Bronchial epithelial cell (primary cell): ENCODE measurements at regions not wholly inside any gene's neighbourhood (a gene's known extent, or its start where the extent isn't known, plus 50 kb on each side); places are given as distances from the start of the nearest gene placed in this dataset.

Source experiments
- DNase-seq: peaks from one replicate; pipeline ENCODE4 v3.0.0-alpha.2; 2010; ENCODE audit warnings: low read depth
- FAIRE-seq: peaks from 2 replicates; lab custom pipeline; 2011; peaks lifted over from hg19 to GRCh38; lab: Jason Lieb, UNC
- H3K27me3 ChIP-seq: 2 replicates; pipeline ENCODE4 v1.5.1; 2011; ENCODE audit warnings: low read length; ENCODE audit not compliant: control insufficient read depth, insufficient read depth
- H3K36me3 ChIP-seq: 2 replicates; pipeline ENCODE4 v1.5.1; 2011; ENCODE audit warnings: low read length; ENCODE audit not compliant: control insufficient read depth, insufficient read depth
- H3K4me3 ChIP-seq: 2 replicates; pipeline ENCODE4 v1.5.1; 2011; ENCODE audit warnings: mild to moderate bottlenecking, low read depth, low read length, control low read depth
- CTCF ChIP-seq: IDR thresholded peaks from 2 replicates; pipeline ENCODE4 v1.5.1; 2011; ENCODE audit warnings: mild to moderate bottlenecking, moderate library complexity, low read length, control low read depth, inconsistent platforms; ENCODE audit not compliant: insufficient read depth, severe bottlenecking

GRCh38 chr3:167078070-167078622 is 302.0 kb downstream of the ZBBX start:
- Histone ChIP-seq H3K36me3 (no peaks in the 10 kb centered on the region), H3K27me3 (no peaks in the 10 kb centered on the region), H3K4me3 (no peak overlapping the region)
- DNase-seq (no peak), FAIRE-seq (no peak)
- no peak for TF ChIP-seq CTCF

- no peak overlapping the region for H3K4me3 ChIP-seq
- FAIRE-seq (no peak), DNase-seq (peak; percentile 4)
- H3K36me3 ChIP-seq, result no peaks in the 10 kb centered on the region
- no peak for TF ChIP-seq CTCF
- no peaks in the 10 kb centered on the region for H3K27me3 ChIP-seq
Observed at GRCh38 chr3:167067787-167068161, 312.3 kb downstream of the ZBBX start.

- DNase-seq (no peak), FAIRE-seq (no peak)
- H3K36me3 ChIP-seq, result no peaks in the 10 kb centered on the region
- no peaks in the 10 kb centered on the region for H3K27me3 ChIP-seq
- TF ChIP-seq CTCF, result no peak
- H3K4me3 ChIP-seq, result no peak overlapping the region
Observed at GRCh38 chr3:167066977-167067786, 312.9 kb downstream of the ZBBX start.

- no peak for FAIRE-seq
- DNase-seq, result no peak
- TF ChIP-seq CTCF, result no peak
Observed at GRCh38 chr3:167057581-167057980, 322.5 kb downstream of the ZBBX start.

GRCh38 chr3:167054926-167055325 is 325.2 kb downstream of the ZBBX start:
- Histone ChIP-seq H3K36me3 (no peaks in the 10 kb centered on the region), H3K4me3 (no peak overlapping the region), H3K27me3 (no peaks in the 10 kb centered on the region)
- no peak for FAIRE-seq
- no peak for TF ChIP-seq CTCF
- no peak for DNase-seq

More at GRCh38 chr3:167057581-167057980, 322.5 kb downstream of the ZBBX start:
- H3K27me3 ChIP-seq, result no peaks in the 10 kb centered on the region
- no peak overlapping the region for H3K4me3 ChIP-seq
- H3K36me3 ChIP-seq, result no peaks in the 10 kb centered on the region
